NCI-H1436 (cell line): ENCODE measurements at regions not wholly inside any gene's neighbourhood (a gene's known extent, or its start where the extent isn't known, plus 50 kb on each side); places are given as distances from the start of the nearest gene placed in this dataset.

Experiments
- DNase-seq: peaks from one replicate; lab custom pipeline; 2025; lab: John Stamatoyannopoulos, UW

- DNase-seq = no peak
Observed at GRCh38 chr2:5751873-5752482, 59.8 kb downstream of the SOX11 start.

- no peak for DNase-seq
Observed at GRCh38 chr2:5756272-5756671, 64.1 kb downstream of the SOX11 start.

GRCh38 chr2:5758346-5758745, 66.2 kb downstream of the SOX11 start:
- DNase-seq = no peak

- DNase-seq = no peak
Observed at GRCh38 chr2:5759949-5760348, 67.8 kb downstream of the SOX11 start.

- no peak for DNase-seq
Observed at GRCh38 chr2:5763531-5763930, 71.3 kb downstream of the SOX11 start.

GRCh38 chr2:5764041-5764440, 71.9 kb downstream of the SOX11 start:
- no peak for DNase-seq

GRCh38 chr2:5766056-5766455, 73.9 kb downstream of the SOX11 start:
- DNase-seq = no peak

- DNase-seq = no peak
Observed at GRCh38 chr2:5766561-5766960, 74.4 kb downstream of the SOX11 start.

GRCh38 chr2:5777131-5777535, 84.9 kb downstream of the SOX11 start:
- no peak for DNase-seq

- DNase-seq = no peak
Observed at GRCh38 chr2:5781679-5782078, 89.5 kb downstream of the SOX11 start.

- no peak for DNase-seq
Observed at GRCh38 chr2:5782103-5782502, 89.9 kb downstream of the SOX11 start.

- DNase-seq = no peak
Observed at GRCh38 chr2:5788447-5788846, 96.3 kb downstream of the SOX11 start.

- DNase-seq = no peak
Observed at GRCh38 chr2:5791371-5791770, 99.2 kb downstream of the SOX11 start.

GRCh38 chr2:5794012-5794411, 101.8 kb downstream of the SOX11 start:
- DNase-seq = no peak

- DNase-seq = no peak
Observed at GRCh38 chr2:5798084-5798483, 105.9 kb downstream of the SOX11 start.

GRCh38 chr2:5799348-5799747, 107.2 kb downstream of the SOX11 start:
- no peak for DNase-seq

- no peak for DNase-seq
Observed at GRCh38 chr2:5803547-5803946, 111.4 kb downstream of the SOX11 start.

- DNase-seq = no peak
Observed at GRCh38 chr2:5818961-5819600, 126.9 kb downstream of the SOX11 start.

GRCh38 chr2:5824126-5824525, 131.9 kb downstream of the SOX11 start:
- no peak for DNase-seq

GRCh38 chr2:5825686-5826085, 133.5 kb downstream of the SOX11 start:
- DNase-seq = no peak

- DNase-seq = no peak
Observed at GRCh38 chr2:5826979-5827655, 134.9 kb downstream of the SOX11 start.

- no peak for DNase-seq
Observed at GRCh38 chr2:5834501-5834900, 142.3 kb downstream of the SOX11 start.

- DNase-seq = no peak
Observed at GRCh38 chr2:5839550-5839949, 147.4 kb downstream of the SOX11 start.

GRCh38 chr2:5841126-5841525, 148.9 kb downstream of the SOX11 start:
- DNase-seq = no peak
